ENCODE measurements at regions not wholly inside any gene's neighbourhood (a gene's known extent, or its start where the extent isn't known, plus 50 kb on each side); places are given as distances from the start of the nearest gene placed in this dataset.

DNA sequence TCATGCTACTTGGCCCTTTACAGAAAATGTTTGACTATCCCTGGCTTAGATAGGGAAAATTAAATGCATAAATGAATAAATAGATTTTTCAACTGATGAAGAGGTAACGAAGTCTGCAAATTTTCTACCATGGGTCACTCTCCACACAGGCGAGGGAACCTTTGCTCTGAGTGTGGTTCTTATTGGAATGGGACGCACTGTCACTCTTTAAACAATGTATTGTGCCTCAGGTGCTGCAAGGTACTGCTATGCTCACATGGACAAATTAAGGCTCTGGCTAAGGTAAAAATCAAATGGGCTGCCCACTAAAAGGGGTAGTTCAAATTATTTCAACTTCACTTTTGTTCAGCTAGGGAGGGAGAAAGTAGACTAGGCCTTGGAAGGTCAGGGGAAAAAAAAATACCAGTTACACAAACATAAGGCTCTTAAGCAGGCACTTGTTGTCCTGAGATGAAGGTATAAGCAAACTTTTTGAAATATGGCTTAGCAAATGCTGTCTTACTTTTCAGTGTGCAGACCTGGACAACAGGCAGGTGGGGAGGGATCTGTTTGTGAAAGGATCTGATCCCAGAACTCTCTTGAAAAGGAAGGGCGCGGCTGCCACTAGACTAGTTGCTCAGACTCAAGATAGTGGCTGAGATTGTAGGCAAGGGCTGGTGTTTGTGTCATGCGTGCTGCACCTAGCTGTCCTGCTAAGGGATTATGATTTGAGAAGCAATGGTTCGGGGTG, 99.5 kb downstream of the ADAMTS15 start:
- Histone ChIP-seq H3K4me3 (no peak overlapping the region), H3K9me3 (no peaks in the 10 kb centered on the region), H3K36me3 (no peaks in the 10 kb centered on the region), H3K4me1 (no peaks in the 10 kb centered on the region), H3K27ac (no peak overlapping the region), H3K27me3 (no peaks in the 10 kb centered on the region)
- TF ChIP-seq, protein P1, sequence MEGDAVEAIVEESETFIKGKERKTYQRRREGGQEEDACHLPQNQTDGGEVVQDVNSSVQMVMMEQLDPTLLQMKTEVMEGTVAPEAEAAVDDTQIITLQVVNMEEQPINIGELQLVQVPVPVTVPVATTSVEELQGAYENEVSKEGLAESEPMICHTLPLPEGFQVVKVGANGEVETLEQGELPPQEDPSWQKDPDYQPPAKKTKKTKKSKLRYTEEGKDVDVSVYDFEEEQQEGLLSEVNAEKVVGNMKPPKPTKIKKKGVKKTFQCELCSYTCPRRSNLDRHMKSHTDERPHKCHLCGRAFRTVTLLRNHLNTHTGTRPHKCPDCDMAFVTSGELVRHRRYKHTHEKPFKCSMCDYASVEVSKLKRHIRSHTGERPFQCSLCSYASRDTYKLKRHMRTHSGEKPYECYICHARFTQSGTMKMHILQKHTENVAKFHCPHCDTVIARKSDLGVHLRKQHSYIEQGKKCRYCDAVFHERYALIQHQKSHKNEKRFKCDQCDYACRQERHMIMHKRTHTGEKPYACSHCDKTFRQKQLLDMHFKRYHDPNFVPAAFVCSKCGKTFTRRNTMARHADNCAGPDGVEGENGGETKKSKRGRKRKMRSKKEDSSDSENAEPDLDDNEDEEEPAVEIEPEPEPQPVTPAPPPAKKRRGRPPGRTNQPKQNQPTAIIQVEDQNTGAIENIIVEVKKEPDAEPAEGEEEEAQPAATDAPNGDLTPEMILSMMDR (IDR thresholded peaks at IDR 0.05) = no peak
- TF ChIP-seq POLR2A (IDR thresholded peaks at IDR 0.05) = no peak
- no peak for TF ChIP-seq POLR2AphosphoS5 (IDR thresholded peaks at IDR 0.05)
- intact Hi-C loops (cut with DNase I; ENCODE audit: low total_unique reads) = no loop called here
- no peak for DNase-seq (ENCODE audit: low spot score in 2 of 2)

DNA sequence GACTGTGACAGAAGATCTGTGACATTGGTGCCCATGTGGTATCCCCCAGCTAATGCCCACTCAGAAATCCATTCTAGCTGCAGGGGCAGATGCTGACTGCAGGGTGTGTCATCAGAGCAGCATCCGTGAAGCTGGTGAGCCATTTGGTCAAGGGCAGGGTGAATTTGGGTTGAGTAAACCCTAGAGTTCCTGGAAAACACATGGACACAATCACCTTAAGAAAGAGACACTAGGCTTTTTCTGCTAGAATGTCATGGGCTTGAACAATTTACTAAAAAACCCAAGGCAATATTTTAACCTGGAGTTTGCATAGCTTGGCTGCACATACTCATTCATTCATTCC, 100.0 kb downstream of the ADAMTS15 start:
- Histone ChIP-seq H3K36me3 (no peaks in the 10 kb centered on the region), H3K4me3 (no peak overlapping the region), H3K4me1 (no peaks in the 10 kb centered on the region), H3K27ac (no peak overlapping the region), H3K9me3 (no peaks in the 10 kb centered on the region), H3K27me3 (no peaks in the 10 kb centered on the region)
- DNase-seq (ENCODE audit: low spot score in 2 of 2) = no peak
- intact Hi-C loops (cut with DNase I; ENCODE audit: low total_unique reads) = no loop called here
- TF ChIP-seq, protein P1 (IDR thresholded peaks at IDR 0.05) = no peak
- no peak for TF ChIP-seq POLR2AphosphoS5 (IDR thresholded peaks at IDR 0.05)
- no peak for TF ChIP-seq POLR2A (IDR thresholded peaks at IDR 0.05)

DNA sequence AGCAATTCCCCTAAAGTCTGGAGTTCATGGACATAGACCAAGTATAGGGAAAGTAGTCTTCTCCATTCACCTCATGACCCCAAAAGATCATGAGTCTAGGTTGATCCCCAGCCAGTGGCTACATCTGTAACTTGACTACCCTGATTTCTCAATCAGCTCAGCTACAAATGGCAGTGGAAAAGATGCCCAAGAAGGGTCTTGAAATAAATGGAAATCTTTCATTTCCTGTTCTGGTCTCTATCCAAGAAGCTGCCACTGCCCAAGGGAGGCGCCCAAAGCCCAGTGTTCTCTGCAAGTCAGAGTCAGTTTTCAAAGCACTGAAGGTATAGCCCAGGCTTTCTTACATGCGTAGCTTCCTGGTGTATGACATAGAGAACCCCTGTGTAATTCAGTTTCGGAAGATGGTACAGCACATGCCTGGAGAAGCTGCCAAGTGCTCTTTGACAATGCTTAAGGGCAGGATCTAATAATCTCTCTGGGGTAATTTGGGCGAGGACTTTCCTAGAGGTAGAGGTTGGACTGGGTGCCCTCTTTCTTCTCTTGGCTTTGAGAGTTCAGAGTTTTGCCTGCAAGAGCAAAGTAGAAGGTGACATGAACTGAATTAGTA, 101.1 kb downstream of the ADAMTS15 start:
- H3K27me3 ChIP-seq = no peaks in the 10 kb centered on the region
- no peaks in the 10 kb centered on the region for H3K9me3 ChIP-seq
- TF ChIP-seq POLR2AphosphoS5 (IDR thresholded peaks at IDR 0.05) (no peak), POLR2A (IDR thresholded peaks at IDR 0.05) (no peak)
- TF ChIP-seq, protein P1 (IDR thresholded peaks at IDR 0.05) = no peak
- H3K36me3 ChIP-seq = no peaks in the 10 kb centered on the region
- DNase-seq (ENCODE audit: low spot score in 2 of 2) = no peak
- intact Hi-C loops (cut with DNase I; ENCODE audit: low total_unique reads) = no loop called here
- H3K4me3 ChIP-seq = no peak overlapping the region
- no peaks in the 10 kb centered on the region for H3K4me1 ChIP-seq
- no peak overlapping the region for H3K27ac ChIP-seq

DNA sequence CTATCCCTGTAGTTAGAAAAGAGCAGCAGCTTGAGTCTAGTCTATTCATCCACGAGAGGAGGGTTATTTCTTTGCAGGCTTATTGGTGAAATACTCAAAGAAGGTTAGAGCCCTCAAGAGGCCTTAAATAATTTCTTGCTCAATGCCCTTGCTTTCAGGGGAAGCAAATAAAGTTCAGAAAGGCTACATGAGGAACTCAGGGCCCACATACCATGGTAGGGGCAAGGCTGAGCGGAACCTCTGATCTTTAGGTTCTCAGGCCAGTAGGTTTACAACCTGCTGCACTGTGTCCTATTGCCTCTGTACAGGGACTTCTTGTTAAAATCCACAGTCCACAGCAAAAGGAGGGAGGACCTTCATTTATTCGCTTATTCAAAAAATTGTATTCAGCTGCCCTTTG, 101.7 kb downstream of the ADAMTS15 start:
- Histone ChIP-seq H3K4me1 (no peaks in the 10 kb centered on the region), H3K27me3 (no peaks in the 10 kb centered on the region), H3K27ac (no peak overlapping the region), H3K36me3 (no peaks in the 10 kb centered on the region), H3K4me3 (no peak overlapping the region), H3K9me3 (no peaks in the 10 kb centered on the region)
- TF ChIP-seq POLR2A (IDR thresholded peaks at IDR 0.05) (no peak), POLR2AphosphoS5 (IDR thresholded peaks at IDR 0.05) (no peak)
- TF ChIP-seq, protein P1 (IDR thresholded peaks at IDR 0.05) = no peak
- intact Hi-C loops (cut with DNase I; ENCODE audit: low total_unique reads) = no loop called here
- DNase-seq (ENCODE audit: low spot score in 2 of 2) = no peak

DNA sequence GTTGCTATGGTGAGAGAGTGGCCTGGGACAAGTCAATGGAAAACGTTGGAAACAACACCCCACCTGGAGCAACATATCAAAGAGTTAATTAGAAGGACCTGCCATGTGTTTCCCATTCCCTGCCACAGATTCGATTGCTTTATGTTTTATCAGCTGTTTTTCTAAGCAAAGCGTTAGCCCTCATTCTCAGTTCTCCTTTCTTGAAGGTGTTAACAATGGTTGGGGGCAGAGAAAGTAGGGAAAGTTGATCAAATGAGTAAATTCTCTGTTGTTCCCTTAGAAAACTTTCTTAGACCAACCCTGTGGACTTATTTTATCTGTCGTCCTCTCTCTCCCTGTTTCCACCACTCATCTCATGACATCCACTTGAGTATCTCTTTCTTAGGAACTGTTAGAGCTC, 102.5 kb downstream of the ADAMTS15 start:
- Histone ChIP-seq H3K4me1 (no peaks in the 10 kb centered on the region), H3K27ac (peak overlapping the region; percentile 11 to 54), H3K36me3 (no peaks in the 10 kb centered on the region), H3K9me3 (no peaks in the 10 kb centered on the region), H3K4me3 (no peak overlapping the region), H3K27me3 (no peaks in the 10 kb centered on the region)
- intact Hi-C loops (cut with DNase I; ENCODE audit: low total_unique reads) = no loop called here
- TF ChIP-seq POLR2AphosphoS5 (IDR thresholded peaks at IDR 0.05) (no peak), POLR2A (IDR thresholded peaks at IDR 0.05) (no peak)
- TF ChIP-seq, protein P1 (IDR thresholded peaks at IDR 0.05) = no peak
- no peak for DNase-seq (ENCODE audit: low spot score in 2 of 2)
